M059J (cell line): ENCODE measurements at regions not wholly inside any gene's neighbourhood (a gene's known extent, or its start where the extent isn't known, plus 50 kb on each side); places are given as distances from the start of the nearest gene placed in this dataset.

ENCODE experiments used
- DNase-seq: peaks from one replicate; pipeline ENCODE4 v3.0.0-alpha.2; 2012; ENCODE audit warnings: low read depth

GRCh38 chr1:212189352-212189738, 95.9 kb upstream of the PPP2R5A start:
- no peak for DNase-seq

DNA sequence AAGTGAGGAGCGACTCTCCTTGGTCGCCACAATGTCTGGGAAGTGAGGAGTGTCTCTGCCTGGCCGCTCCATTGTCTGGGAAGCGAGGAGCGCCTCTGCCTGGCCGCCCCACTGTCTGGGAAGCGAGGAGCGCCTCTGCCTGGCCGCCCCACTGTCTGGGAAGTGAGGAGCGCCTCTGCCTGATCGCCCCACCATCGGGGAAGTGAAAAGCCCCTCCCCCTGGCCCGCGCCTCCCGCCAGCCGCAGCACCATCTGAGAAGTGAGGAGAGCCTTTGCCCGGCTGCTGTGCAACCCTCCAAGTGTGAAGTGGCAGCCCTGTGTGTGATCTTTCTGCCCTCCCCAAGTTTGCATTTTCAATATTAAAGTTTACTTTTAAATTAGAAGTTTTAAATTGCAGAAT, 95.0 kb upstream of the PPP2R5A start:
- DNase-seq: no peak

DNA sequence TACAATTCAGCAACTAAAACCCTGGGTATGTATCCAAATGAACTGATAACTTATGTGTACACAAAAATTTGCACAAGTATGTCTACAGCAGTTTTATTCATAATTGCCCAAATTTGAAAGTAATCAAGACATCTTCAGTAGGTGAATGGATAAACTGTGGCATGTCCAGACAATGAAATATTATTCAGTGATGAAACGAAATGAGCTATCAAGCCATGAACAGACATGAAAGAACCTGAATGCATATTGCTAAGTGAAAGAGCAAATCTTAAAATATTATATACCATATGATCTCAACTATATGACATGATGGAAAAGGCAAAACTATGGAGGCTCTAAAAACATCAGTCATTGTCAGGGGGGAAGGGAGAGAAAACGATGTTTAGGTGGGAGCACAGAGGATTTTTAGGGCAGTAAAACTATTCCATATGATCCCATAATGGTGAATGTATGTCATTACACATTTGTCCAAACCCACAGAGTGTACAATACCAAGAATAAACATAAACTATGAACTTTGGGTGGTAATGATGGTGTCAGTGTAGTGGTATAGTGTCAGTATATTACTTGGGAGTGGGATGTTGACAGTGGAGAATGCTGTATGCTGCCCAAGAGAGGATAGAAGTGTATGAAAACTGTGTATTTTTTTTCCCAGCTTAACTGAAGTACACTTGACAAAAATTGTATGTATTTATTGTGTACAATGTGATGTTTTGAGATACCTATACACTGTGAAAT, 92.8 kb upstream of the PPP2R5A start:
- DNase-seq: no peak

DNA sequence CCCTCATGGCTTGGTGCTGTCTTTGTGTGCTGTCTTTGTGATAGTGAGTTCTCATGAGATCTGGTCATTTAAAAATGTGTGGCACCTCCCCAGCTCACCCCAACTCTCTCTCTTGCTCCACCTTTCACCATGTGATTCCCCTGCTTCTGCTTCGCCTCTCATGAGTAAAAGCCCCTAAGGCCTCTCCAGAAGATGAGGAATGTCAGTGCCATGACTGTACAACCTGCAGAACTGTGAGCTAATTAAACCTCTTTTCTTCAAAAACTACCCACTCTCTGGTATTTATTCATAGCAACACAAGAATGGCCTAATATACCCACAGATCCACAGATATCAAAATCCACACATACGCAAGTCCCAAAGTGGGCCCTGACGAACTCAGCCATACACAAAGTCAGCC, 88.9 kb upstream of the PPP2R5A start:
- peak; percentile 25 for DNase-seq

- no peak for DNase-seq
Measured at GRCh38 chr1:212201461-212201860, 83.7 kb upstream of the PPP2R5A start.

DNA sequence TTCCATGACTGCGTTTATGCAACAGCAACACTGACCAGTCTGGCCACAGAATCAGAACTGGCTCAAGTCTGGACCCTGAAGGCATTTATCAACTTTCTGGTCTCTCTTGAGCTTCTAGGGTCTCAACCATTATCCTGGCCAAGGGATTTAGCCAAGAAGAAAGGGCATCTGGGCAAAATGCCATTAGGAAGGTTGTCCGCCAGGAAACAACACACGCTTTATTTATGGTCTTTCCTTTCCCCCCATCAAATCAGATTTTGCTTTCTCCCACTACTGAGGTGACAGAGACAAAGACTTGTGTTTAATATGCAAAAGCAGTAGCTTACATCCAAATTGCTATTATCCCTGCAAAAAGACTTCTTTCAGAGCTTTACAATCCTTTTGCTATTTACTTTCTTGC, 81.6 kb upstream of the PPP2R5A start:
- no peak for DNase-seq

- no peak for DNase-seq
Measured at GRCh38 chr1:212205006-212205405, 80.2 kb upstream of the PPP2R5A start.

DNA sequence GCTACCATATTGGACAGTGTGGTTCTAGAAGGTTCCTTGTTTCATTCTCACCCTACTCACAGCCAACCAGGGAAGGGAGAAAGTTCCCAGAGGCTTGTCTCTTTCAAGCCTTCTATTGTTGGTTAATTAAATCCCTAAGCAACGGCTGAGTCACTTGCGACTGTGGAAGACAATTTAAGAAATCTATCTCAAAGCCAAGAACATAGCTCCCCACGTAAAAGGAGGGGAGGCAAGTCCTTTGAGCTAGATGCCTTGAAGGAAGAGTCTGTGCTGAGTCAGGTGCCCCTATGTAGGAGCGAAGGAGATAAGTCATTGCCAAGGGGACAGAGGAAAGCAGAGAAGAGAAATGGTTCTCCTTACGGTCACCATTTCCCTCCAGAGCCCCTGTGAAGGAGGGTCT, 79.4 kb upstream of the PPP2R5A start:
- peak; percentile 60 for DNase-seq

GRCh38 chr1:212207118-212207517, 78.1 kb upstream of the PPP2R5A start:
- DNase-seq: no peak

DNA sequence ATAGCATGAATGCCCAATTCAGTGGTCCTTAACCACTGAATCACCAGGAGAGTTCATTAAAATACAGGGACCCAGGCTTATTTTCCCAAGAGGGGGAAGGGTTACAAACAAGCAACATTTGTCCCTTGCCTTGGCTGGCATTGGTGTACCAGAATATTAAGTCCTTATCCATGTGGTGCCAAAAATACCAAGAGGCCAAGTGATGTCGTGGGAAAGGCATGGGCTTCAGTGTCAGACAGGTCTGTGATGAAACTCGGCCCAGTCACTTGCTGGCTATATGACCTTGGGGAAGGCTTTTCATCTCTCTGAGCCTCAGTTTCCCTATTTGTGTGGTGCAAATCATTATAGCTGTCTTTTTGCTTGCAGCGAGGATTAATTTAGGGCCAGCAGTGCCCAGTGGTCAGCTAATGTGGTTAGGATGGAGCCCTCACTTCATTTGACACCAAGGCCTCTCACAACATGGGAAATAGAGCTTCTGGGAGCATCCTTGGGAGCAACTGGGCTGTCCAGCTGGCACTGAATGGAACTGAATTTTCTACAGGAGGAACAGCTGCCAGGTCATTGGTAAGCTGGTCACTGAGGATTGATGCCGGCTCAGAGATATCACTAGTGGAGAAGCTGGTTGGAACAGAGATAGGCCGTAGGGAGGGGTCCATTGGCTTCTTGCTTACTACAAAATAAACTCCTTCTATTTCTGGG, 77.2 kb upstream of the PPP2R5A start:
- peak; percentile 18 for DNase-seq

DNA sequence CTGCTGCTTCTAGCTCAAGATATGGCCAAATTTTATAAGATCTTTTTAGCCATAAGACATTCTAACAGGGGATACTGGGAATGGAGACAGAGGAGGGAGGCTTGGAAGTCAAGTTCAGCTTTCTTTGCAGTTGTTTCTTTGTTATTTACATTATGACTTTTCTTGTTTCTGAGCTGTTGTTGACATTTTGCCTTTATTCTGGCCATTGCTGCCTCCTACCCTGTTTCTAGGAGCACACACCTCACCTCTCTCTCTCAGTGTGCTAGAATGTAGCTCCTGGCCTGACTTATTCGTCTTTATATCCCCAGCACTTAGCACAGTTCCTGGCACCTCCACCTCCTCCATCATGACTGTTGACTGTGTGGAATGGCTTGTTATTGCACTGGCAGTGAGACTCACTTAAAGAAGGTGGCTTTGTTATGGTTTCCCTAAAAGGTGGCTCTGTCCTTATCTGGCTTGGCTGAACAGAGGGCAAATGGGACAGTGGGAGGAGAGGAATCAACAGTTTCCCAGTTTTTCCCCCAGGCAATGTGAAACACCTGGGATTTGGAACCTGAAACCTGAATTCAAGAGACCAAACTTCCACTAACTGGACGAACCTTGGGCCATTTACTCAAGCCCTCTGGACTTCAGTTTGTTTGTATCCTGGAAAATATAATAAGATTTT, 76.1 kb upstream of the PPP2R5A start:
- no peak for DNase-seq

DNA sequence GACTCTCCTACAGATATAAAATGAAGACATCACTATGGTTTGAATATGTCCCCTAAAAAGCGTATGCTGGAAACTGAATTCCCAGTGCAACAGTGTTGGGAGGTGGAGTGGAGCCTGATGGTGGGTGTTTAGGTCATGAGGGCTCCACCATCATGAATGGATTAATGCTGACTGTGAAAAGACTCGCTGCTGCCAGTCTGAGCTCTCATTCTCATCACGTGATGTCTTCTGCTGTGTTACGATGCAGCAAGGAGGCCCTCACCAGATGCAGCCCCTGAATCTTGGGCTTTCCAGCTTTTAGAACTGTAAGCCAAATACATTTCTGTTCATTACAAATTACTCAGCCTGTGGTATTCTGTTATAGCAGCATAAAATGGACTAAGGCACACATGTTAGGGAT, 73.8 kb upstream of the PPP2R5A start:
- DNase-seq: no peak

- DNase-seq: no peak
Measured at GRCh38 chr1:212212343-212212742, 72.9 kb upstream of the PPP2R5A start.

DNA sequence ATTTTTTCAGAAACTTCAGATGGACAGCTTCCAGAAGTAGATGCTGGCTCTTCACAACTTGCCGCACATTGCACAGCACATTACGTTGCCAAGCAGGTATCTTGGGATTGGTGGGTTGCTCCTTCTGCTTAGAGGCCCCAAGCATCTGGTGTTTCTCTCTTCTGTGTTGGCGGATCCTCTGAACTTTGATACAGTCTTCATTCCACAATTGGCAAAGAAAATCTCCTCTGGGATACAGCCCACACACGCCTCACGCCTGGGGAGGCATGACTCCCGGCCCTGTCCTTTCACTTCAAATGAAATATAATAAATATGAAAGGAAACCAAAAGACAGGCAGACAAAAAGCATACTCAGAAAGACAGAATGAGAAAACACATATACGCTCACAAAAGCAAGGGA, 72.3 kb upstream of the PPP2R5A start:
- DNase-seq: no peak

DNA sequence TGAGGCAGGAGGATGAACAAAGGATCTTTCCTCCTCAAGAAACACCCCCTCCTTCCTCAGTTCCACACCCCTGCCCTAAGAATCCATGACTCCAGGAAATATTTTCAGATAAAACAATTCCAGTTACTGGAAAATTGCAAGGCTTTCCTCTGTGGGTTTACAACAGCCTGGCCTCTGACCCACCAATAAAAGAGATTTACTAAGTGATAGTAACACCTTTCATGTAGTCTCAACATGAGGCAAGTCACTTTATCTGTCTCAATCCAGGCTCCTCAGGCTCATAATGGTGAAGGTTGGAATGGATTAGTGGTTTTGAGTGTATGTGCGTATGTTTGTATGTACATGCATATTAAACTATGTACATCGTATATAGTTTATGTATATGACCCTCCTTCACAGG, 71.4 kb upstream of the PPP2R5A start:
- no peak for DNase-seq

DNA sequence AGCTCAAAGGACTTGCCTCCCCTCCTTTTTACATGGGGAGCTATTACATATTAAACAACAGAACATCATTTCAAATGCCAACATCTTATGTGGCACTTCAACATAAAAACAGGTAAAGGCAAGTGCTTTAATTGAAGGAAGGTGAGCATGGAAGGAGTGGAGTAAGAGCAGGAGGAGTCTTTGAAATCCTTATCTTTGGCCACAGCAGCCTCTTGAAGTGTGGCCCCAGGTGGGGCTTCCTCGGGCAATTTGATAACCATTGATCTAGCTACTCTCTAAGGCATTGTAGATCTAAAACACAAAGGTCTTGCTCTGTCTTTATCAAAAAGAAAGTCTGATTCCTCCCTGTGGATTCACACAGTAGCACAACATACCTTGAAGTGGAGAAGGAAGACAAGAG, 70.9 kb upstream of the PPP2R5A start:
- DNase-seq: no peak

DNA sequence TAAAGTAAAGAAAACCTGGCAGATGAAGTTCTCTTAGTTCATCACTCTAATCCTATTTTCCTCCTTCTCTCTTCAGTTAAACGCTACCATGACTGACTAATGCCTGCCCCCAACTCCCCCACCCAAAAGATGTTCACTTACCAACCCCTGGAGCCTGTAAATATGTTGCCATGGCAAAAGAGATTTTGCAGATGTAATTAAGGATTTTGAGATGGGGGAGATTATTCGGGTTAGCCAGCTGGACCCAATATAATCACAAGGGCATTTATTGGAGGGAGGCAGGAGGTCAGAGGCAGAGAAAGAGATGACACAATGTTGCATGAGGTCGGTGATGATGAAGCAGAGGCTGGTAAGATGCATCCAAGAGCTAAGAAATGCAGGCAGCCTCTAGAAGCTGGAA, 69.3 kb upstream of the PPP2R5A start:
- DNase-seq: no peak

DNA sequence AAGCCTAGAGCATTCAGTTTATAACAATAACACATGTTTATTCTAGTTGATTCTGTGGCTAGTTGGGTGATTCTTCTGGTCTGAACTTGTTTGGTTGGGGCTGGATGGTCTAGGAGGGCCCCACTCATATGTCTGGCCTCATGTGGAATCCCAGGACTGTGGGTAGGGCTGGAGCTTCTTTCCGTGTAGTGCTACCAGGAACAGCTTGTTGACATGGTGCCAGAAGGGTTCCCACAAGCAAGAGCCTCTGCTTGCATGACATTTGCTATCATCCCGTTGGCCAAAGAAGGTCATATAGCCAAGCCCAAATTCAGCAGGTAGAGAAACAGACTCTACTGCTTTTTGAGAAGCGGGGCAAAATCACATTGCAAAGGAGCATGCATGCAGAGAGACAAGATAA, 67.6 kb upstream of the PPP2R5A start:
- DNase-seq: no peak

GRCh38 chr1:212218065-212218464, 67.1 kb upstream of the PPP2R5A start:
- no peak for DNase-seq

DNA sequence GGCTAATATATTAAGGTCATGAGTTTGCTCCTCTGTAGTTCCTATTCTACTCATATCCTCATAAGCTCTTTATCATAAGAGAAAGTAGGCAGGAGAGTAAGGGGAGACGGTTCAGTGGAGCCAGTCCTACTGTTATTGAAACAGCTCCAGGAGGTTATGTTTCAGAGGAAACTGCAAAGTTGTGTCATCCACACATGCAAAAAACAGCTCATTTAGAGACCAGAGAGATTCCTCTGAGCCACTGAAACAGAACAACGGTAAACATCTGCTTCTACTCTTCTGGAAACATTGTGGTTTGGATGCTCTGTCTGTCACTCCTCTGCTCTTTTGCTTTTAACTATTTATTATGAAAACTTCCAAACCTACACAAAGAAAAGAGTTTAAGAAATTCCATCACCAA, 66.3 kb upstream of the PPP2R5A start:
- DNase-seq: peak; percentile 72

DNA sequence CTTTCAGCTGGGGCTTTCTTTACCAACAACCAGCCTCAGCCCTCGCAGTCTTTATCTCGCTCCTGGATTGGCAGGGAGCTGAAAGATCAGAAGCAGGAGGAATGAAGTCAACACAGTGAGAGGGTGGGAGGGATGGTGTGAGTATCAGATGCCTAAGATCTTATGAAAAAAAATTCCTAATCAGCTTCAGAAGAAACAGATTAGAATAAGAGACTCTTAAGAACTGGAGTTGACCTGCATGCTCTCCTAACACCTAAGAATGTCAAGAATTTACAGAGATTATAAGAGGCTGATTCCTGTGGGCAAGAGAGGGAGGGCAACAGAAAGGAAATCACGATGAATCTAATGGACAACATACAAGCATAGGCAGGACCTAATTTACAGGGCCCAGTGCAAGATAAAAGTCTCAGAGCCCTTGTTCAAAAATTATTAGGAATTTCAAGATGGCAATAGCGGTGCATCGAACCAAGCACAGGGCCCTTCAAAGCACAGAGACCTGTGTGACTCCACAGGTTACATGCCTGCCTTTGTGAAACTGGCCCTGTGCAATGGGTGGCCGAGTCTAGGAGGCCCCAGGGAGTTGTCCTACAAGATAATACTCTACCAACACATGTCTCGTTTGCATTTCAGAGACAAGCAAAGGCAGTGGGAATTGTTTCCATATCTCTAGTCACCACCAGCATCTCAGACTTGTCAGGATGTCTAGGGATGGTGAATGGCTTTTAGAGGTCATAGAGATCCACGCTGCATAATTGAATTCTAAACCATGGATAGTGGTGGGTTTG, 65.3 kb upstream of the PPP2R5A start:
- DNase-seq: peak; percentile 66

GRCh38 chr1:212221801-212222200, 63.4 kb upstream of the PPP2R5A start:
- no peak for DNase-seq
